HTR-8/SVneo (cell line): ENCODE measurements at regions not wholly inside any gene's neighbourhood (a gene's known extent, or its start where the extent isn't known, plus 50 kb on each side); places are given as distances from the start of the nearest gene placed in this dataset.

Experiments used
- DNase-seq: peaks from one replicate; pipeline ENCODE4 v3.0.0; 2011; ENCODE audit warnings: low spot score, mixed read lengths; ENCODE audit not compliant: insufficient read length
- FAIRE-seq: peaks from 2 replicates; lab custom pipeline; 2011; peaks lifted over from hg19 to GRCh38; lab: Jason Lieb, UNC

DNA sequence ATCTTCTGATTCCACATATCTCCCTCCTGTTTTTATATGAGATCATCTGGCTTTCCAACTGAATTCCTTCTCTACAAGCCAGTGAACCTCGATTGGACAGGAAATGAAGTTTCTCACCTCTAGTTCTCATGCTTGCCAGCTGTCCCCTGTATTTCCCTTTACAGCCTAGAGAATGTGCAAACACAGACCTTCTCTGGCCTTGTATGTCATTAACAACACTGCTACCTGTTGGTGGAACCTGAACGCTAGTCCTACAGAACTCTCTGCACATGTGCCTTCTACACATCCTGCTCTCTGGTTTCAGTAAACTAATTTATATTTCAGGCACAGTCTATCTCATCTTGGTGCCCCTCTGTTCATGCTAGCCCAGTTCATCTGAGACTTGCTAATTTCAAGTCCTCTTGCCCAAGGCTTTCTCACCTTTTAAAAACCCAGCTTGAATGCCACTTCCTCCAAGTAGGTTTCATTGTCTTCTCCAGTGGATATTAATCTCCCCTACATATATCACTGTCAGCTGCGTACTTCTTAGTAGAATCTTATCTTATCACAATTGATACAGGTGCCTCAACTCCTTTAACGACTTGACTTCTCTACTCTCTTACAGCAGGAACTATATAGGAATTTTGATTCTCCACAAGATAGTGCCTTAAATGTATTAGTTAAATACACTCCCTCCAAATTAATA is 549.9 kb downstream of the PLPP3 start:
- FAIRE-seq = no peak
- DNase-seq = no peak

DNA sequence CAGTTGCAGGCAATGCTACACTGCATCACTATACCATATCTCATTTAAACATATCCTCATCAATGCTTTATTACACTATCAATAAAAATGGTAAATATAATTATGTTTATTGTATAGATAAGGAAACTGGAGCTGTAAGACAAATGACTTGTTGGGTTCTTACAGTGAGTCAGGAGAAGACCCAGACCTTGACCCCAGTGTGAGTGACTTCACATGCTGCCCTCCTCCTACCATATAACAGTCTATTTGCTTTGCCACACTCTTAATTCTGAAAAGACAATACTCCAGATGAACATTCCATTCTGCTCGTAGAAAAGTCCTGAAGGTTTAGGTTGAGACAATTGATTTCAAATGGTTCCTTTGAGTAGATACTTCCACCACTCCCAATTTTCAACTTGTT is 550.5 kb downstream of the PLPP3 start:
- no peak for DNase-seq
- no peak for FAIRE-seq

DNA sequence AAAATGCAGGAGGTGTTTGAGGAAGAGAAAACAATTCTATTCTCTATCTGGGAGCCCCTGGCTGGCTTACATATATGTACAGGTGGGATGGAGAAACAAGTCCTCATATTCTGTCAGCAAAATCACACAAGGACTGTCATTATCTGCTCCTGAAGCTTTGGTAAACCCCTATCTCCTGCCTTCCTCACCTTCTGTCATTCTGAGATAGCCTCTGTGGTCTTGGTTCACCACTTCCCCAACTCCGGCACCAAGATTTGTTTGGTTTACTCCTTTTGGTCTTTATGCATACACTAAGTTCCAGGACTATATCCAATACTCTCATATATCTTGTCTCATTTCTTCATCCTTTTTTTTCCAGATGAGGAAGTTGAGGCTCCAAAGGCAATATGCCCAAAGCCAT is 551.1 kb downstream of the PLPP3 start:
- DNase-seq (no peak), FAIRE-seq (no peak)

DNA sequence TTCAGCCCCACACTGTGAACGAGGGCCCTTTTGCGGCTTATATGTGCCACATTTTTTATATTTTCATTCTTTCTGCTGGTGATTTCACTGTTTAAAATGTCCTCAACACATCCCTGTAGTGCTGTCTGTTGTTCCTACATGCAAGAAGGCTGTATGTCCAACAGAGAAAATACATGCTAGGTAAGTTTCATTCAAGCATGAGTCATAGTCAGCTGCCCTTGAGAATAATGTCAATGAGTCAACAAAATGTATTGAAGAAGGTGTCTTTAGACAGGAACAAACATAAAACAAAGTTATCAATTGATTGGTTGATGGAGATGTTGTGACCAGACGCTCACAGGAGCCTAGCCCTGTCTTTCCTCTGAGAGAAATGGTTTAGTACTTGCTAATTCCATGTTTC is 553.4 kb downstream of the PLPP3 start:
- no peak for FAIRE-seq

DNA sequence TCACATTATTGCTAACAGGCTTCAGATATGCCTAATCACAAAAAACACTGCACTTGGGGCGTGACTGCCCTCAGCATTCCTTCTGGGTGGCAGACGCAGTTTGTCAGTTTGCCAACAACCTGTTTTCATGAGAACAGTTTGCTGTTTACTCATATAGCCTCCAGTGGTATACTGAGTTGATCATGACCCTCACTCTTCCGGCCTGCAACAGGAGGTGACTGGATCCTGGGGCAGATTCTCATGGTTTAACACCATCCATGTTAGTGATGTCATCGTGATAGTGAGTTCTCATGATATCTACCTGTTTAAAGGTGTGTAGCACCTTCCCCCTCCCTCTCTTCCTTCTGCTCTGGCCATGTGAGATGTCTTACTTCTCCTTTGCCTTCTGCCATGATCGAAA is 555.2 kb downstream of the PLPP3 start:
- FAIRE-seq = no peak
- no peak for DNase-seq

More for the DNA sequence above, 553.4 kb downstream of the PLPP3 start:
- no peak for DNase-seq

- no peak for FAIRE-seq
- no peak for DNase-seq
These were observed 559.4 kb downstream of the PLPP3 start for GRCh38 chr1:56019922-56020321.

DNA sequence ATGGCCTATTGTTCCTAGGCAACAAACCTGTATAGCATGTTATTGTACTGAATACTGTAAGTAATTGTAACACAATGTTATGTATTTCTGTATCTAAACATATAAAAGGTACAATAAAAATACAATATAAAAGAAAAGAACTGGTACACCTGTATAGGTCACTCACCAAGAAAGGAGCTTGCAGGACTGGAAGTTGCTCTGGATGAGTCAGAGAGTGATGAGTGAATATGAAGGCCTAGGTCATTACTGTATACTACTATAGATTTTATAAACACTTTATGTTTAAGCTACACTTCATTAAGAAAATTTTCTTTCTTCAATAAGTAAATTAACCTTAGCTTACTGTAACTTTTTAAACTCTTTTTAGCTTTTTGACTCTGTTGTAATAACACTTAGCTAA is 559.9 kb downstream of the PLPP3 start:
- DNase-seq (no peak), FAIRE-seq (no peak)

DNA sequence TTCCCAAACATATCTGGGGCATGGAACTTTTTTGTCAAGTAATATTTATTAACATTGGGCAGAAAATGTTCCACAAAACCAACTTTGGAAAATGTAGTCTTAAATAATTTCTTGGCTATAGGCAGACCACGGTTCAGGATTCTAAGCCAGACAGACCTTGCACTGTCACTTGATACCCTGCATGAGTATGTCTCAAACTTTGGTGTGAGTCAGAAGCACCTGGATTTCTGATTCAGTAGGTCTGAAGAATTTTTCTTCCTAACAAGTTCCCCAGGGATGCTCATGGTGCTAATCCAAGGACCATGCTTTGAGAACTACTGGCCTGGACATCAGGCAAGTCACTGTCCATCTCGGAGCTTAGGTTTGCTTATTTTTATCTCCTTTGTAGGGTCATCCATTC is 562.0 kb downstream of the PLPP3 start:
- FAIRE-seq = no peak
- DNase-seq = no peak

- no peak for FAIRE-seq
- no peak for DNase-seq
These were observed 575.5 kb downstream of the PLPP3 start for GRCh38 chr1:56003846-56004245.

DNA sequence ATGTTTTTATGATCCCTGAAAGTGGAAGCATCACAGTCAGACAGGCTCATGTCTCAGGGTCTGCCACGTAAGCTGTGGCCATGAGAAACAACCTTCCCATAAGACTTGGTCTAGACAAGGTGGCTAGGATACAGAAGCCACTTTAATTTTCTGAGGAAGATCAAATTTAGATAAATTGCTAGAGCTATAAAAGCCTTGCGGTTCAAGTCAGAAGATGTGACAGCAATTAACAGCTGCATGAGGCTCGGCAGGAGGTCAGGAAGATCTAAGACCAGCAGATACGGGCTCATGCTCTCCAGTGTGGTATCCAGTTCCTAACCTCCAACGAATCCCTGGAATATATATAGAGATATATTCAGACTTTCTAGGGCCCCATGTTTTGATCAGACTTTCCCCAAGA is 577.1 kb downstream of the PLPP3 start:
- DNase-seq = no peak

DNA sequence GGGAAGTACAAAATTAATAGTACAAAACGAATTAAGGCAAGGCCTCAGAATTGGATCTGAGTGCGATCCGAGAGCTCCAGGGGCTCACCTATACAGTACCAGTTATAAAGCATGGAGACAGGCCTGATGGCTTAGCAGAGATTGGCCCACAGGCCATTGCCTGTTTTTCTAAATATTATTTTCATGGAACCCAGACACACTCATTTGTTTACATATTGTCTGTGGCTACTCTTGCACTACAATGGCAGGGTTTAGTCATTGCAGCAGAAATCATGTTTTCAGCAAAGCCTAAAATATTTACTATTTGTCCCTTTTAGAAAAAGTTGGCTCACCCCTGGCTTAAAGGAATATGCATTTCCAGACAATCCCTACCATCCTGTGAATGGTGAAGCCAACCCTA is 578.9 kb downstream of the PLPP3 start:
- FAIRE-seq (no peak), DNase-seq (no peak)

More for the DNA sequence above, 577.1 kb downstream of the PLPP3 start:
- no peak for FAIRE-seq

DNA sequence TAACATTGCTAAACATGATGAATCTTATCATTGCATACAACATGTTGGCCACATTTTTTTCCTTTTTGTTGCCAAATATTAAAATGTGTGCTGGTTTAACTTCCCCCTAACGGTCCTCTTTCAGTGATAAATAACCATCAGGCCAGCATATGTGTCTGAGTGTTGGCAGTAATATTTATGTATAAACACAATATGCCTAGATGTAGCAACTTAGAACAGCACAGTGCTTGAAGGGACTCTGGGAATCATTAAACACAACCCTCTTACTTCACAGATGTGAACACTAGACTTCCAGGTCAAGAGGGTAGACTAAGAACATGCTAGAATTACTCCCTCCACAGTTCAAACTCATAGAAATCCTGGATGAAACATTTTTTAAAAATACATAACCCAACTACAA is 581.8 kb downstream of the PLPP3 start:
- DNase-seq (no peak), FAIRE-seq (no peak)

DNA sequence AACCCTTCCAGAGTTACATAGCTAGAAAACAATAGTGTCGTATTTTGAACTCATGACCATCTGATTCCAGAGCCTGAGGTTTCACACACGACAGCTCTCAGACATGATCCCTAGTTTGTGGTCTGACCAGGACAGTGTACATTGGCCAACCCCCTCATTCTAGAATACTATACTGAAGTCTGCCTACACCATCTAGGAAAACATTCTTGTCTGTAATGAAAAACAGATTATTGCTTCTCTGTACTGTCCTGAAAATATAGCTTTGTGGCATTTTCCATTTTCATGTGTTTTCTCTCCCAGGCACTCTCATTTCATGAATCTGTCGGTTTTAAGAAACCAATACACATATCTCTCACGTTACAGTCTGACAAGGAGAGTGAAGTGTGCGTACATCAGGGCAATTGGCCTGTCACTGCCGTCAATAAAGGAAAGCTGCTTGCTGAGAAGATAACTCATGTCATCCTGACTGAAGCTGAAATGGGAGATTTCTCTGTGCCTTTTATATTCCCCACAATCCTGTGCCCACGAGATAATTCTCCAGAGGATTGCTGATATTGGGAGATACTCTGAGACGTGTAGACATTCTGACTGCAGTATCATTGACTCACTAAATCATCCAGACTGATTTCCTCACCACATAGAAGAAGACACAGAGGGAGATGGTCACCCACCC is 585.6 kb downstream of the PLPP3 start:
- FAIRE-seq (no peak), DNase-seq (no peak)

- DNase-seq (no peak), FAIRE-seq (no peak)
These were observed 589.4 kb downstream of the PLPP3 start for GRCh38 chr1:55990007-55990406.

DNA sequence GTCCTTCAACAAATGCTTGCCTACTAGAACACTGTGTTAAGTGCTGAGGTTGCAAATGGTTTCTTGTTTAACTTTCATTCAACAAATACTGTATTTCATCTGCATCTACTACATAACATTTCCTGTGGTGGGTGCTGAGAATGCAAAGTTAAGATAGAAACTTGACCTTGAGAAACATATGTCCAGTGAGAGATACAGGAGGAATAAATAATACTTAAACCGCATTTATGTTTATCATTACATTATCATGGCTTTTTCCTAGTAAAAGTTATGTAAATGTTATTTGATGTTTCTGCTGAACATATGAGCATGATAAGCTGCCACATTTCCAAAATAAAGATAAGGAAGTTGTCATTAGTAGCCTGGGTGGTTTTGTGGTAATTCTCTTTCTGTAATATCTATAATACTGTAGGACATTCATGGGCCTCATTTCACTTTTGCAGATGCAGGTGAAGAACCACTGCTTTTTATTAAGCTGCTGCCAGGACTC is 590.4 kb downstream of the PLPP3 start:
- no peak for FAIRE-seq
- DNase-seq = no peak

- FAIRE-seq (no peak), DNase-seq (no peak)
These were observed 591.7 kb downstream of the PLPP3 start for GRCh38 chr1:55987491-55988249.

- no peak for FAIRE-seq
- no peak for DNase-seq
These were observed 593.4 kb downstream of the PLPP3 start for GRCh38 chr1:55986003-55986402.

DNA sequence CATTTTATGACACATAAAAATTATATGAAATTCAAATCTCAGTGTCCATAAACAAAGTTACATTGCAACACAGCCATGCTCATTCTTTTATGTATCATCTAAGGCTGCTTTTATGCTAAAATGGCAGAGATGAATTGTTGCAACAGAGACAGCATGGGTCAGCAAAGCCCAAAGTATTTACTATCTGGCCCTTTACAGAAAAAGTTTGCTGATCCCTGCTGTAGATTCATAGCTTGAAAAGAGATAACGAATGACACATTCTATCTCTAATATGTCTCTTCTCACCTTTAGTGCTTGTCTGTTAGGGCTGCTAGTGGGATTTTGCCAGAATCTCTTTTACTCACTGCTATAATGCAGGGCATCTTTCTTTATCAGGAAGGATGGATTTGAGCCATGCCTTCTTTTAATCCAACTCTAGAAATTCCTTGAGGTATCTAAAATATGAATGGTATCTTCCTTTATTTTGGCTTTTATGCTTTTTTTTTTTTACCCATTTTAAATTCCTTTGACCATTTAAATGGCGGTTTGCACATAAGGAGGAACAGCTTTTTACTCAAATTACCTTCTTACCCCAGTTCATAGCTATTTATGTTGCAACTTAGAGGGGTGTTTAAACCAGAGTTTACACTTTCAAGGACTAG is 598.2 kb downstream of the PLPP3 start:
- no peak for DNase-seq
- FAIRE-seq = no peak

- FAIRE-seq = no peak
- DNase-seq = no peak
These were observed 598.8 kb downstream of the PLPP3 start for GRCh38 chr1:55980582-55980981.

DNA sequence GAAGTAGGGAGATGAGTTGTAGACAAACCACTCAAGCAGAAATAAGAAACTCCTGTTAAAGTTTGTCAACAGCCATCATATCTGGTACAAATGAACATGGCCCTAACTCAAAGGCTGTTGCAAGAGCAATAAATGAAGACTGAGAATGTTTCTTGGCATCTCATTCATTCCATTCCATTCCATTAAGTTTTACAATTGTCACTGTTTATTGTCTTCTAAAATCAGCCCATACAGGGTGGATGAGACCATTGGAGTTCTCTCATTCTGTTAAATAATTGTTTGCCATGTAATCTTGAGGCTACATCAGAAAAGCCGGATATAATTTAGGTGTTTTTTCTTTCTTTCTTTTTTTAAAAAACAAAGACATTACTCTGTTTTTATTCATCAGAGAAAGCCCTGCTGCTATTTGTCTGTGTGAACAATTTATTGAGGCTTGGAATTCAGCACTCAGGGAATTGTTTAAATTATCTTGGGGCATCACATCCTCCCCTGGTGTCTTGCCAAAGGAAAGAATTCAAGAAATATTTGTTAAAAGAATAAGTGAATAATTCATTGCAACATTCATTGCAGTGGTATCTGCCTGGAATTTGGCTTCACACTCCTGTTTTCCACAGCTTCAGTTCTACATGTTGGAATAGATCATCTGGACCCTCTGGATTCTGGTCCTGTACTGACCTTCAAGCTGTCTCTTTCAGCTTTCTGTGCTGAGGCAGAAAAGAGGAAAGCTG is 604.5 kb downstream of the PLPP3 start:
- DNase-seq (no peak), FAIRE-seq (no peak)
